ENCODE measurements at regions not wholly inside any gene's neighbourhood (a gene's known extent, or its start where the extent isn't known, plus 50 kb on each side); places are given as distances from the start of the nearest gene placed in this dataset.

- no peak for DNase-seq
Observed at GRCh38 chr12:116497051-116497591, 62.1 kb upstream of the MAP1LC3B2 start.

GRCh38 chr12:116498471-116498870, 60.7 kb upstream of the MAP1LC3B2 start:
- DNase-seq, result no peak

GRCh38 chr12:116502141-116502725, 56.9 kb upstream of the MAP1LC3B2 start:
- DNase-seq, result no peak

- no peak for DNase-seq
Observed at GRCh38 chr12:116502989-116503496, 56.1 kb upstream of the MAP1LC3B2 start.

- DNase-seq, result no peak
Observed at GRCh38 chr12:116504438-116504837, 54.7 kb upstream of the MAP1LC3B2 start.

- DNase-seq, result no peak
Observed at GRCh38 chr12:116506697-116507064, 52.5 kb upstream of the MAP1LC3B2 start.

GRCh38 chr12:116508145-116509121, 50.7 kb upstream of the MAP1LC3B2 start:
- no peak for DNase-seq
